Posterior cingulate gyrus (tissue), 11 donors: ENCODE measurements at regions not wholly inside any gene's neighbourhood (a gene's known extent, or its start where the extent isn't known, plus 50 kb on each side); places are given as distances from the start of the nearest gene placed in this dataset.

Experiments used
- DNase-seq, 10 donors: peaks; one replicate each; pipeline versions ENCODE4 v3.0.0 to v3.0.0-alpha.2; 2020 to 2021; ENCODE audit warnings: mixed read lengths in 3 of 10
- intact Hi-C: fragments of 100-400 bp; cut with DNase I; formaldehyde crosslinking; loops from one replicate; pipeline ENCODE4 v1.15.1; 2023

DNA sequence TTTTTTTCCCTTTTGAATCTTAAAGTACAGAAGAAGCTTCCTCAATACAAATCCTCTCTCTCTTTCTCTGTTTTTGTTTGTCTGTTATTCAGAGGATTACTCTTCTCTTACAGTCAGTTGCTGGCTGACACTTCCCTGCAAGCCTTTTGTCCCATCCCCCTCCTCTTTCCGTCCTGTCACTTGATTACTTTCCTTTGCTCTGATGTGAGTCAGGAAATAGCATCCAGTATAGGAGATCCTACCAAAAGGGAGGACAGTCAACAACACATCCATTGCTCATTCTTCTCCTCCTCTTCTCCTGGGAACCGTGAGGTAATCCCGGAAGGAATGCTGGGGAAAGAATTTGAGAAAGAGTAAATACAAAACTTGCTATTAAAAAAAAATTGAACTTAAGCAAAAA is 79.3 kb upstream of the SCN7A start:
- no peak for DNase-seq
- intact Hi-C loops = no loop called here

DNA sequence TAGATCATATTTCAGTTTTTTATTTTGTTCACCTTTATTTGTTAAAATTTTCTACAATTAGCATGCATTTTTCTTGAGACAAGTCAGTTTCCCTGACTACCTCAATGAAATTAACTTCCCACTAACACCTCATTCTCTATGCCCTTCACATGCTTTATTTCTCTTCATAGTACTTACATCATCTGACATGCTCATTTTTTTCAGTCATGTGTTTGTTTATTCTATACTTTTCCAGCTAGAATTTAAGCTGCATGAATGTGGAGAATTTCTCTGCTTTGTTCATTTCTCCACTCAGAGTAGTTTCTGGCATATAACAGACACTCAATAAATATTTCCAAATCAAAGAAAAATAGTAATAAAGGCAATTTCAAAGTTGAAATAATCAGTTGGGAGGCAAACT is 78.9 kb upstream of the SCN7A start:
- DNase-seq = no peak
- intact Hi-C loops = no loop called here

DNA sequence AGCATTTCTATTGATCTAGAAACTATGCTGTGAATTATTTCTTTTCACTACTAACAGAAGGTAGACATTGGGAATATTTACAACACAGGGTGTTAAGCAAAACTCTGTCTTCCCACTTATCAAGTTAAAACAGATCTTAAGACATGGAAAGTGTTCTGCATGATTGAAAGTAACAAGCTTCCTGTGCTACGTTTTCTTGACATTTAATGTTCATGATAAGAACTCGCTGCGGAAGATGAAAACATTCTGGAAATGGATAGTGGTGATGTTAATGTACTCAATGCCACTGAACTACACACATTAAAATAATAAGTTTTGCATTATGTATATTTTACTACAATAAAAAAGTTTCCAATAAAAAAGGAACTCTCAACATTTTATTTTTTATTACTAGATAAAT is 74.4 kb upstream of the SCN7A start:
- no peak for DNase-seq
- intact Hi-C loops = no loop called here

DNA sequence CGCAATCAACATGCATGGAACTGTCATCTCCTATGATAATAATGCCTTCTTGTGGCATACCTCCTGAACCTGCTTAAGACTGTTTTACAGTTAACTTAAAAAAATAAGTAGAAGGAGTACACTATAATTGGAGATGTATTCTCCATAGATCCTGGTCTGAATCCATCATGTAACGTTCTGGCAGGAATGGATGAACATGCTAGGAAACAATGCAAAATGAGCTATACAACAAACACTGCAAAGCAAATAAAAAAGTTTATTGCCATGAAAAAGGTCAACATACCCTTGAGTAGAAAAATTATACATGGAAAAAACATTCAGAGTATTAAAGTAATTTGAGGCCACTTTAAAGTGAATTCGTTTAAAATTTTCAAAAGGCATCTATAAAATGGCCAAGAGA is 71.5 kb upstream of the SCN7A start:
- intact Hi-C loops = no loop called here
- no peak for DNase-seq

DNA sequence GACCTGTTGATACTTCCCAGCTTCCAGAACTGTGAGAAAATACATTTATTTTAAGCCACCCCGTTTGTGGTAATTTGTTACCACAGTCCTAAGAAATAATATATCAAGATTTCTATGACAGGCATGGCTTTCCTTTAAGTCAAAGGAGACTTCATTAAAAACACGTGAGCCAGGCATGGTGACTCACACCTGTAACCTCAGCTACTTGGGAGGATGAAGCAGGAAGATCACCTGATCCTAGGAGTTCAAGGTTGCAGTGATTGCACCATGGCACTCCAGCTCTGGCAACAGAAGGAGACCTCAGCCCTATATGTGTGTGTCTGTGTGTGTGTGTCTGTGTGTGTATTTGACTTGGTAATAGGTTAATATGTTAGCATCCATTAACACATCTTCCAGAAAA is 69.8 kb upstream of the SCN7A start:
- DNase-seq = no peak
- intact Hi-C loops = no loop called here

DNA sequence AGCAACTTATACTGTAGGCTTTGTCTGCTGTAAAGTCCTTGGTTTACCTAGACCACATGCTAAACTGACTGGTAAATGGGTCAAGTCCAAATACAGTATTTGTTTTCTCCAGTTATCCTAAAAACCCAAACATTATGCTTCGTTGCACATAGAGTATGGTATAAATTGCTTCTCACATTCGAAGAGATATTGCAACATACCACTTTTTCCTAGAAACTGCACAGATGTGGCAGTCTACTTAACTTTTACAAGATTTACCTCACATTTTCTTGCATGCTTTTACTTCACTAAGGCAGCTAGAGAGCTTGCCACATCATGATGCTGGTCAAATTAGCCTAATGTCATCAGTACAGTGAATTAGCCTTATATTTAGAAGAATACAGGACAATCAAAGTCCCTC is 66.0 kb upstream of the SCN7A start:
- intact Hi-C loops = no loop called here
- DNase-seq = no peak

DNA sequence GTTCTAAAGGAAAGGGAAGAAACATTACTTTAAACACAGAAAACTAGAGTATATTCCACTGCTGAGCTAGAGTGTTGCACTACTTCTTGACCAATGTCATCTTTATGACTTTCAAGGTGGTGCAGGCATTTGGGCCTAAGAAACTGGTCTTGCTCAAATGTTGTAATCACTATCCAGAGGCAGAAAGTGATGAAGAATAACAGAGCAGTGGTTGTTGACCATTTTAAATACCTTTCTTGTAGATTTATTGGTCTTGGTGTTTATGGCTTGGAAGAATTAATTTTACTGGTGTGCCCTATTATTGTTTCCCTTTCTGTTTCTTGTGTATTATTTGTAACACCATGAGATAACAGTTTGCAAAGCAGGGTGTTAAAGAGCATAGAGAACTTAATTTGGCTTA is 56.9 kb upstream of the SCN7A start:
- no peak for DNase-seq
- intact Hi-C loops = no loop called here

DNA sequence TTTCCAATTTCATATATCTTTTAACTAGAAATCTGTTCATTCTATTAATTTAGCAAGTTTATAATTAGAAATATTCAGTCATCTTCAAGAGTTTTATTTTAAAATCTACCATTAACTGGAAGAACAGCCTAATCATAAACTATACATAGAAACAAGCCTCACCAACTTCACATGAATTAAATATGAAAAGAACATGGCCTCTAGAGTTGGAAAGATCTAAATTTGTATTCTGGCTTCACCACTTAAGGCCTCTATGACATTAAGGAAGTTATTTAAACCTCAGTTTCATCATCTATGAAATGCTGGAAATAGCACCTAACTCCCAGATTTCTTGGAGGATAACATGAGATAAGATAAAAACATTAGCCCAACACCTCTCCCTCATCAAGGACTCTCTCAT is 51.4 kb upstream of the SCN7A start:
- intact Hi-C loops = no loop called here
- DNase-seq = no peak
